ENCODE measurements at regions not wholly inside any gene's neighbourhood (a gene's known extent, or its start where the extent isn't known, plus 50 kb on each side); places are given as distances from the start of the nearest gene placed in this dataset.

DNA sequence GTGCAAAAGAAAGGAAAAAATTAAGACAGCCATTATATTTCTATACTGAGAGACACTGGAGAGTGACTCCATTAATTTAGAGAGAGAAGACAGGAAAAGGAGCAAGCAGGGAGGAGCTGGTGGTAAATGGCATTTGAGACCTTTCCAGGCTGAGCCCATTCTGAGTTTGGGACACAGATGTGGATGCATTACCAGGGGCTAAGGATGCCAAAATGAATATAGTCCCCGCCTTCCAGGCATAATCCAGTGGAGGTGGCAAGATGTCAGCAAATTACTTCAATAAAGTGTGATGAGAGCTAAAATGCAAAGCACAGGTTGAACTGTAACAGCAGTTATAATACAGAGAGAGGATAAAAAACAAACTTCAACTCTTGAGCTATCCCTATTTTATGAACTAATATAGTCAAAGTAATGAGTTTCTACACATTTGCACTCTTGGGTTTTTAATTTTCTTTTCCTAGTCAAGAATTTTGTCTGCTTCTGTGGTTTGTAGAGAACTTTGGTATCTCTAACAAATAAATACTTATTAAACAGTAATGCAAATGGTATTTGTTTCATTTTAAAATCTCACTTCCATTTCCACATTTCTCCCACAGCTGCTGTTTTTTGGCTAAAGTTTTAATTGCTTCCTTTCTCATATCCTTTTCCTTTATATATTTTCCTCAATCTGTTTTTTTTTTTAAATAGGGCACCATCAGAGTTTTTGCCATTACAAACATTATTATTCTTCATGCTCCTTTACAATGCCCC is 228.2 kb upstream of the KCNK2 start:
- H3K9ac ChIP-seq (ENCODE audit: insufficient read depth, low read length) = no peak overlapping the region
- H3K36me3 ChIP-seq (ENCODE audit: control insufficient read depth, insufficient read depth, low read length) = no peaks in the 10 kb centered on the region
- no peak overlapping the region for H3K4me2 ChIP-seq (ENCODE audit: extremely low read depth, insufficient read depth, low read length)
- H3K4me3 ChIP-seq (replicated peaks in 1 of 4; ENCODE audit: control extremely low read depth in 1 of 4, insufficient read depth in 1 of 4, low read depth in 3 of 4, low read length in 4 of 4) = no peak overlapping the region
- DNase-seq (ENCODE audit: low read depth in 2 of 2) = peak; percentile 34 to 56
- no peak overlapping the region for H2AFZ ChIP-seq (ENCODE audit: low read length)
- H3K27me3 ChIP-seq (ENCODE audit: control insufficient read depth, insufficient read depth, low read length) = no peaks in the 10 kb centered on the region
- H4K20me1 ChIP-seq (ENCODE audit: control insufficient read depth, extremely low read depth, insufficient read depth, low read length) = no peaks in the 10 kb centered on the region
- H3K27ac ChIP-seq (ENCODE audit: insufficient read depth, low read length) = no peak overlapping the region
- H3K4me1 ChIP-seq (ENCODE audit: control insufficient read depth, extremely low read depth, insufficient read depth, low read length) = peaks cover 2% of the 10 kb centered on the region
- TF ChIP-seq, protein P1, sequence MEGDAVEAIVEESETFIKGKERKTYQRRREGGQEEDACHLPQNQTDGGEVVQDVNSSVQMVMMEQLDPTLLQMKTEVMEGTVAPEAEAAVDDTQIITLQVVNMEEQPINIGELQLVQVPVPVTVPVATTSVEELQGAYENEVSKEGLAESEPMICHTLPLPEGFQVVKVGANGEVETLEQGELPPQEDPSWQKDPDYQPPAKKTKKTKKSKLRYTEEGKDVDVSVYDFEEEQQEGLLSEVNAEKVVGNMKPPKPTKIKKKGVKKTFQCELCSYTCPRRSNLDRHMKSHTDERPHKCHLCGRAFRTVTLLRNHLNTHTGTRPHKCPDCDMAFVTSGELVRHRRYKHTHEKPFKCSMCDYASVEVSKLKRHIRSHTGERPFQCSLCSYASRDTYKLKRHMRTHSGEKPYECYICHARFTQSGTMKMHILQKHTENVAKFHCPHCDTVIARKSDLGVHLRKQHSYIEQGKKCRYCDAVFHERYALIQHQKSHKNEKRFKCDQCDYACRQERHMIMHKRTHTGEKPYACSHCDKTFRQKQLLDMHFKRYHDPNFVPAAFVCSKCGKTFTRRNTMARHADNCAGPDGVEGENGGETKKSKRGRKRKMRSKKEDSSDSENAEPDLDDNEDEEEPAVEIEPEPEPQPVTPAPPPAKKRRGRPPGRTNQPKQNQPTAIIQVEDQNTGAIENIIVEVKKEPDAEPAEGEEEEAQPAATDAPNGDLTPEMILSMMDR (conservative IDR thresholded peaks at IDR 0.05 in 1 of 2, IDR thresholded peaks at IDR 0.05 in 1 of 2; ENCODE audit: low read depth in 1 of 2, low read length in 2 of 2) = no peak
- no peak for TF ChIP-seq EZH2 (IDR thresholded peaks at IDR 0.05; ENCODE audit: low read length, missing control alignments)
- H3K9me3 ChIP-seq (ENCODE audit: control insufficient read depth, insufficient read depth, low read depth, low read length) = no peaks in the 10 kb centered on the region
- no peaks in the 10 kb centered on the region for H3K79me2 ChIP-seq (ENCODE audit: control insufficient read depth, insufficient read depth, low read length)

- peaks cover 2% of the 10 kb centered on the region for H3K4me1 ChIP-seq (ENCODE audit: control insufficient read depth, extremely low read depth, insufficient read depth, low read length)
- H3K79me2 ChIP-seq (ENCODE audit: control insufficient read depth, insufficient read depth, low read length) = no peaks in the 10 kb centered on the region
- H2AFZ ChIP-seq (ENCODE audit: low read length) = no peak overlapping the region
- no peak for DNase-seq (ENCODE audit: low read depth in 2 of 2)
- no peaks in the 10 kb centered on the region for H4K20me1 ChIP-seq (ENCODE audit: control insufficient read depth, extremely low read depth, insufficient read depth, low read length)
- no peak overlapping the region for H3K9ac ChIP-seq (ENCODE audit: insufficient read depth, low read length)
- no peaks in the 10 kb centered on the region for H3K36me3 ChIP-seq (ENCODE audit: control insufficient read depth, insufficient read depth, low read length)
- H3K9me3 ChIP-seq (ENCODE audit: control insufficient read depth, insufficient read depth, low read depth, low read length) = no peaks in the 10 kb centered on the region
- TF ChIP-seq, protein P1 (conservative IDR thresholded peaks at IDR 0.05 in 1 of 2, IDR thresholded peaks at IDR 0.05 in 1 of 2; ENCODE audit: low read depth in 1 of 2, low read length in 2 of 2) = no peak
- TF ChIP-seq EZH2 (IDR thresholded peaks at IDR 0.05; ENCODE audit: low read length, missing control alignments) = no peak
- H3K27ac ChIP-seq (ENCODE audit: insufficient read depth, low read length) = no peak overlapping the region
- H3K4me3 ChIP-seq (replicated peaks in 1 of 4; ENCODE audit: control extremely low read depth in 1 of 4, insufficient read depth in 1 of 4, low read depth in 3 of 4, low read length in 4 of 4) = no peak overlapping the region
- no peaks in the 10 kb centered on the region for H3K27me3 ChIP-seq (ENCODE audit: control insufficient read depth, insufficient read depth, low read length)
- H3K4me2 ChIP-seq (ENCODE audit: extremely low read depth, insufficient read depth, low read length) = no peak overlapping the region
Observed at GRCh38 chr1:214856843-214857242, 225.7 kb upstream of the KCNK2 start.

DNA sequence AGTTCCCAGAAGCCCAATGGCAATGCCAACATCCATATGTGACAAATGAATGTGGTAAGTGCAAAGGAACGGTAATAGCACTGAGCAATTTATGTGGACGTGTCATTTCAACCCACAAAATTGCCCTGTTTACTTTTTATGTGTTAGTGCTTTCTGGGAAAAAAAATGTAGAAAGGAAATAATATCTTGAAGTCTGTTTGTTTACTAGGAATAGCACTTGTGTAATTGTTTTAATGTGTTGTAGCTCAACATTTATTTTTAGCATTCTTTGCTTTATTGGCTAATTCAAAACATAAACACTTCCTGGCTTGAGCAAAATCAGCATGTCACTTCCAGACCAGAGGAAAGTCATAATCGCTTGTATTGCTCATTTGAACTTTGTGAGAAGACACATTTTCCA is 224.8 kb upstream of the KCNK2 start:
- H3K9me3 ChIP-seq (ENCODE audit: control insufficient read depth, insufficient read depth, low read depth, low read length) = no peaks in the 10 kb centered on the region
- no peak overlapping the region for H3K4me2 ChIP-seq (ENCODE audit: extremely low read depth, insufficient read depth, low read length)
- no peaks in the 10 kb centered on the region for H3K36me3 ChIP-seq (ENCODE audit: control insufficient read depth, insufficient read depth, low read length)
- H4K20me1 ChIP-seq (ENCODE audit: control insufficient read depth, extremely low read depth, insufficient read depth, low read length) = no peaks in the 10 kb centered on the region
- no peaks in the 10 kb centered on the region for H3K27me3 ChIP-seq (ENCODE audit: control insufficient read depth, insufficient read depth, low read length)
- peak; percentile 33 to 65 for DNase-seq (ENCODE audit: low read depth in 2 of 2)
- no peak overlapping the region for H2AFZ ChIP-seq (ENCODE audit: low read length)
- no peaks in the 10 kb centered on the region for H3K79me2 ChIP-seq (ENCODE audit: control insufficient read depth, insufficient read depth, low read length)
- H3K9ac ChIP-seq (ENCODE audit: insufficient read depth, low read length) = no peak overlapping the region
- no peak overlapping the region for H3K4me3 ChIP-seq (replicated peaks in 1 of 4; ENCODE audit: control extremely low read depth in 1 of 4, insufficient read depth in 1 of 4, low read depth in 3 of 4, low read length in 4 of 4)
- peaks cover 2% of the 10 kb centered on the region for H3K4me1 ChIP-seq (ENCODE audit: control insufficient read depth, extremely low read depth, insufficient read depth, low read length)
- TF ChIP-seq, protein P1 (conservative IDR thresholded peaks at IDR 0.05 in 1 of 2, IDR thresholded peaks at IDR 0.05 in 1 of 2; ENCODE audit: low read depth in 1 of 2, low read length in 2 of 2) = no peak
- TF ChIP-seq EZH2 (IDR thresholded peaks at IDR 0.05; ENCODE audit: low read length, missing control alignments) = no peak
- no peak overlapping the region for H3K27ac ChIP-seq (ENCODE audit: insufficient read depth, low read length)
